OCI-LY7 (cell line): ENCODE measurements at regions not wholly inside any gene's neighbourhood (a gene's known extent, or its start where the extent isn't known, plus 50 kb on each side); places are given as distances from the start of the nearest gene placed in this dataset.

Experiments
- EZH2phosphoT487 ChIP-seq: fragments of 200-600 bp; sonication (generic); IDR thresholded peaks from 2 replicates; pipeline ENCODE4 v1.6.1; 2018; ENCODE audit warnings: low read depth, borderline replicate concordance, mild to moderate bottlenecking, mixed run types, antibody characterized with exemption, low read length, moderate library complexity, mixed read lengths
- TF ChIP-seq, protein P1 (sequence below): fragments of 200-600 bp; sonication (generic); conservative IDR thresholded peaks from 2 replicates; pipeline ENCODE4 v1.5.1; 2014; ENCODE audit warnings: mild to moderate bottlenecking, antibody characterized with exemption, low read length, moderate library complexity, mixed read lengths

DNA sequence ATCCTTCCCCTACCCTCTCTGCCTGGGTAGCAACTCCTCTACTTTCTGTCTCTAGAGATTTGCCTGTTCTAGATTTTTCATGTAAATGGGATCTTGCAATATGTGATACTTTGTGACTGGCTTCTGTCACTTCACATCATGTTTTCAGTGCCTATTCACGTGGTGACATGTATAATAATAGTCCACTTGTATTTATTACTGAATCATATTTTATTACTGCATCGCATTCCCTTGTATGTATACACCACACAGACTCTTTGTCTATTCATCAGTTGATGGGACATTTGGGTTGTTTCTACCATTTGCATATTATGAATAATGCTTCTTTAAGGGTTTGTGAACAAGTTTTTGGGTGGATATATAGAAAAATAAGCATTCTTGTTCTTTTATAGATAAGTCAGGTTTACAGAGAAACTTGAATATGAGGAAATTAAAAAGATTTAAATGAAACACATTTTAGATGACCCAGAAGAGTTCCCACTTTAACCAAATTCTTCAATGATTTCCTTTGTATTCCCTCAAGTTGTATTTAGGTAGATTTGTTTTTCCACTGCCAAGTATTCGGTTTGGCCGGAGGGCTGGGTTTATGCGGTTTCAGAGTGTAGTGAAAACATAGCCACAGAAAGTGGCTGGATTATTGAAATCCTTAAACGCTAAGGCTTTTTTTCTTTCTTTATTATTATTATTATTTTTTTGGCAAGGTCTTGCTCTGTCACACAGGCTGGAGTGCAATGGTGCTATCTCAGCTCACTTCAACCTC lies 178.7 kb upstream of the TMTC1 start:
- TF ChIP-seq, protein P1, sequence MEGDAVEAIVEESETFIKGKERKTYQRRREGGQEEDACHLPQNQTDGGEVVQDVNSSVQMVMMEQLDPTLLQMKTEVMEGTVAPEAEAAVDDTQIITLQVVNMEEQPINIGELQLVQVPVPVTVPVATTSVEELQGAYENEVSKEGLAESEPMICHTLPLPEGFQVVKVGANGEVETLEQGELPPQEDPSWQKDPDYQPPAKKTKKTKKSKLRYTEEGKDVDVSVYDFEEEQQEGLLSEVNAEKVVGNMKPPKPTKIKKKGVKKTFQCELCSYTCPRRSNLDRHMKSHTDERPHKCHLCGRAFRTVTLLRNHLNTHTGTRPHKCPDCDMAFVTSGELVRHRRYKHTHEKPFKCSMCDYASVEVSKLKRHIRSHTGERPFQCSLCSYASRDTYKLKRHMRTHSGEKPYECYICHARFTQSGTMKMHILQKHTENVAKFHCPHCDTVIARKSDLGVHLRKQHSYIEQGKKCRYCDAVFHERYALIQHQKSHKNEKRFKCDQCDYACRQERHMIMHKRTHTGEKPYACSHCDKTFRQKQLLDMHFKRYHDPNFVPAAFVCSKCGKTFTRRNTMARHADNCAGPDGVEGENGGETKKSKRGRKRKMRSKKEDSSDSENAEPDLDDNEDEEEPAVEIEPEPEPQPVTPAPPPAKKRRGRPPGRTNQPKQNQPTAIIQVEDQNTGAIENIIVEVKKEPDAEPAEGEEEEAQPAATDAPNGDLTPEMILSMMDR, result no peak
- TF ChIP-seq EZH2phosphoT487, result no peak
